ENCODE measurements at regions not wholly inside any gene's neighbourhood (a gene's known extent, or its start where the extent isn't known, plus 50 kb on each side); places are given as distances from the start of the nearest gene placed in this dataset.

- Histone ChIP-seq H3K4me1 (ENCODE audit: control insufficient read depth in 4 of 4, insufficient read depth in 4 of 4, low read length in 3 of 4) (no peaks in the 10 kb centered on the region), H3K9ac (ENCODE audit: low read depth in 1 of 2, low read length in 2 of 2) (no peak overlapping the region), H3K4me3 (ENCODE audit: low read depth in 1 of 3, low read length in 3 of 3) (no peak overlapping the region), H3K27ac (ENCODE audit: low read depth in 1 of 2, low read length in 2 of 2) (no peak overlapping the region), H3K27me3 (ENCODE audit: control insufficient read depth in 4 of 4, insufficient read depth in 4 of 4, low read length in 3 of 4) (no peaks in the 10 kb centered on the region), H3K36me3 (ENCODE audit: control insufficient read depth in 4 of 4, insufficient read depth in 3 of 4, low read depth in 1 of 4, low read length in 3 of 4) (no peaks in the 10 kb centered on the region), H3K9me3 (ENCODE audit: control insufficient read depth in 4 of 4, low read length in 3 of 4) (no peaks in the 10 kb centered on the region)
- 82% methylated on average over 1 of the region's 1 CpG for WGBS
- TF ChIP-seq NR2F2 (IDR thresholded peaks at IDR 0.05) (peak; percentile 30), REST (IDR thresholded peaks at IDR 0.05) (no peak)
- DNase-seq (ENCODE audit: low spot score): no peak
Measured at GRCh38 chr12:60437297-60437696, 841.5 kb downstream of the SLC16A7 start.

DNA sequence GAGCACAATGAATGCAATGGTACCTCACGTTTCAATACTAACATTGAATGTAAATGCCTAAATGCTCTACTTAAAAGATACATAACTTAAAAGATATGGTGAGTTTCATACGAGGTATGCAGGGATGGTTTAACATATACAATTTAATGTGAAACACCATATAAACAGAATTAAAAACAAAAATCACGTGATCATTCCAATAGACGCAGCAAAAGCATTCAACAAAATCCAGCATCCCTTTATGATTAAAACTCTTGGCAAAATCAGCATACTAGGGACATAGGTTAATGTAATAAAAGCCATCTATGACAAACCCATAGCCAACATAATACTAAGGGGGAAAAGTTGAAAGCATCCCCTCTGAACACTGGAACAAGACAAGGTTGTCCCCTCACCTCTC lies 845.7 kb downstream of the SLC16A7 start:
- H3K27ac ChIP-seq (ENCODE audit: low read depth in 1 of 2, low read length in 2 of 2): no peak overlapping the region
- no peak for DNase-seq (ENCODE audit: low spot score)
- 65% methylated on average over 4 of the region's 4 CpGs for WGBS

DNA sequence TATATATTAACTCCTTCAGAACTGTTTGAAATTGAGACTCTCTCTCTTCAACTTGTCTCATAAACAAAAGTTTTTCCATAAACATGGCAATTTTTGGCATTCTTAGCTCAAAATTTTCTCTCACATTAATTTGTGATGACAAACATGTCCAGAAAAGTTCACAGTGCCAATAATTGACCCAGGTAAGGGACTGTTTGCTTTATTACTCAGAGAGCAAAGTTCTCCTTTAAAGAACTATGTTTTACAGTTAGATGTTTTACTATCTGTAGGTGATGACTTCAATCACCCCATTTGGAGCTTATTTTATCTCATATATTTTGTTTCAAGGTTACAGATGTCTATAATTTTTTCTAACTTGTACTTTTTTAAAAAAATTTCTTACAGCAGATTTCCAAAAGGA lies 855.6 kb downstream of the SLC16A7 start:
- H3K4me3 ChIP-seq (ENCODE audit: low read depth in 1 of 3, low read length in 3 of 3): no peak overlapping the region
- no peaks in the 10 kb centered on the region for H3K27me3 ChIP-seq (ENCODE audit: control insufficient read depth in 4 of 4, insufficient read depth in 4 of 4, low read length in 3 of 4)
- no peaks in the 10 kb centered on the region for H3K4me1 ChIP-seq (ENCODE audit: control insufficient read depth in 4 of 4, insufficient read depth in 4 of 4, low read length in 3 of 4)
- H3K9me3 ChIP-seq (ENCODE audit: control insufficient read depth in 4 of 4, low read length in 3 of 4): no peaks in the 10 kb centered on the region
- H3K9ac ChIP-seq (ENCODE audit: low read depth in 1 of 2, low read length in 2 of 2): no peak overlapping the region
- DNase-seq (ENCODE audit: low spot score): no peak
- no peaks in the 10 kb centered on the region for H3K36me3 ChIP-seq (ENCODE audit: control insufficient read depth in 4 of 4, insufficient read depth in 3 of 4, low read depth in 1 of 4, low read length in 3 of 4)
- no peak overlapping the region for H3K27ac ChIP-seq (ENCODE audit: low read depth in 1 of 2, low read length in 2 of 2)
- no peak for TF ChIP-seq RAD21 (IDR thresholded peaks at IDR 0.05)
- no peak for TF ChIP-seq GABPA (IDR thresholded peaks at IDR 0.05 in 1 of 2, conservative IDR thresholded peaks at IDR 0.05 in 1 of 2)
- TF ChIP-seq MAX (IDR thresholded peaks at IDR 0.05): no peak
- peak in 1 of 2 donors; percentile 29 for TF ChIP-seq HNF4A (conservative IDR thresholded peaks at IDR 0.05)

More for the DNA sequence above, 845.7 kb downstream of the SLC16A7 start:
- Histone ChIP-seq H3K36me3 (ENCODE audit: control insufficient read depth in 4 of 4, insufficient read depth in 3 of 4, low read depth in 1 of 4, low read length in 3 of 4) (no peaks in the 10 kb centered on the region), H3K9me3 (ENCODE audit: control insufficient read depth in 4 of 4, low read length in 3 of 4) (peaks cover 0 to 7% (median under 1%) of the 10 kb centered on the region in 4 donors), H3K4me3 (ENCODE audit: low read depth in 1 of 3, low read length in 3 of 3) (no peak overlapping the region), H3K9ac (ENCODE audit: low read depth in 1 of 2, low read length in 2 of 2) (no peak overlapping the region), H3K27me3 (ENCODE audit: control insufficient read depth in 4 of 4, insufficient read depth in 4 of 4, low read length in 3 of 4) (no peaks in the 10 kb centered on the region), H3K4me1 (ENCODE audit: control insufficient read depth in 4 of 4, insufficient read depth in 4 of 4, low read length in 3 of 4) (no peaks in the 10 kb centered on the region)
- no peak for TF ChIP-seq YY1 (IDR thresholded peaks at IDR 0.05)
- no peak for TF ChIP-seq FOXA1 (IDR thresholded peaks at IDR 0.05)
- TF ChIP-seq HNF4A (conservative IDR thresholded peaks at IDR 0.05): no peak
- no peak for TF ChIP-seq FOXA2 (IDR thresholded peaks at IDR 0.05)
- no peak for TF ChIP-seq TAF1 (conservative IDR thresholded peaks at IDR 0.05)
- no peak for TF ChIP-seq HNF4G (IDR thresholded peaks at IDR 0.05)
- TF ChIP-seq RXRA (IDR thresholded peaks at IDR 0.05): no peak
- no peak for TF ChIP-seq RAD21 (IDR thresholded peaks at IDR 0.05)

DNA sequence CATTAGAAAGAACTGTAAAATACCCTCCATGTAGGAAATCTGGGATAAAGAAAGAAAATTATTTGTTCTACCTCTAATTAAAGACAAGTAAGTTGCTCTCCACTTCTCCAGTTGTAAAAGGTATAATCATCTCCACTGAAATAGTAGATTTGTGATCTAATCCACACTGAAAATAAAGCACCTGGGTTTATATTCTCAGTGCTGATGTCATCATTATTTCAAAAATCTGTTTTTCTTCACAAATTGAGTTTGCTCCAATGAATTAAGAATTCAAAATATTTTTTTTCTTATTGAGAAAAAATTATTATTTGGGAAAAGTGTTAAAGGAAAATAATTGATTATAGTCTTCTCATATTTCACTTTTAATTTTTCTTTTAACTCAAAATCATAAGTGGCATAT lies 869.2 kb downstream of the SLC16A7 start:
- DNase-seq (ENCODE audit: low spot score): no peak
- Histone ChIP-seq H3K4me3 (ENCODE audit: low read depth in 1 of 3, low read length in 3 of 3) (no peak overlapping the region), H3K27ac (ENCODE audit: low read depth in 1 of 2, low read length in 2 of 2) (no peak overlapping the region), H3K9me3 (ENCODE audit: control insufficient read depth in 4 of 4, low read length in 3 of 4) (no peaks in the 10 kb centered on the region), H3K9ac (ENCODE audit: low read depth in 1 of 2, low read length in 2 of 2) (no peak overlapping the region), H3K4me1 (ENCODE audit: control insufficient read depth in 4 of 4, insufficient read depth in 4 of 4, low read length in 3 of 4) (no peaks in the 10 kb centered on the region), H3K36me3 (ENCODE audit: control insufficient read depth in 4 of 4, insufficient read depth in 3 of 4, low read depth in 1 of 4, low read length in 3 of 4) (no peaks in the 10 kb centered on the region), H3K27me3 (ENCODE audit: control insufficient read depth in 4 of 4, insufficient read depth in 4 of 4, low read length in 3 of 4) (no peaks in the 10 kb centered on the region)
- TF ChIP-seq SP1 (IDR thresholded peaks at IDR 0.05) (no peak), HNF4G (IDR thresholded peaks at IDR 0.05) (no peak), EGR1 (IDR thresholded peaks at IDR 0.05; ENCODE audit: low read depth in 2 of 2) (no peak), REST (IDR thresholded peaks at IDR 0.05) (no peak), ATF3 (IDR thresholded peaks at IDR 0.05) (no peak)
- TF ChIP-seq, protein P1, sequence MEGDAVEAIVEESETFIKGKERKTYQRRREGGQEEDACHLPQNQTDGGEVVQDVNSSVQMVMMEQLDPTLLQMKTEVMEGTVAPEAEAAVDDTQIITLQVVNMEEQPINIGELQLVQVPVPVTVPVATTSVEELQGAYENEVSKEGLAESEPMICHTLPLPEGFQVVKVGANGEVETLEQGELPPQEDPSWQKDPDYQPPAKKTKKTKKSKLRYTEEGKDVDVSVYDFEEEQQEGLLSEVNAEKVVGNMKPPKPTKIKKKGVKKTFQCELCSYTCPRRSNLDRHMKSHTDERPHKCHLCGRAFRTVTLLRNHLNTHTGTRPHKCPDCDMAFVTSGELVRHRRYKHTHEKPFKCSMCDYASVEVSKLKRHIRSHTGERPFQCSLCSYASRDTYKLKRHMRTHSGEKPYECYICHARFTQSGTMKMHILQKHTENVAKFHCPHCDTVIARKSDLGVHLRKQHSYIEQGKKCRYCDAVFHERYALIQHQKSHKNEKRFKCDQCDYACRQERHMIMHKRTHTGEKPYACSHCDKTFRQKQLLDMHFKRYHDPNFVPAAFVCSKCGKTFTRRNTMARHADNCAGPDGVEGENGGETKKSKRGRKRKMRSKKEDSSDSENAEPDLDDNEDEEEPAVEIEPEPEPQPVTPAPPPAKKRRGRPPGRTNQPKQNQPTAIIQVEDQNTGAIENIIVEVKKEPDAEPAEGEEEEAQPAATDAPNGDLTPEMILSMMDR (IDR thresholded peaks at IDR 0.05; ENCODE audit: low read depth, low read length, missing input control): no peak
